NCI-H2227 treated with DMSO at 0.1 percent for 48 hours (cell line): ENCODE measurements at regions not wholly inside any gene's neighbourhood (a gene's known extent, or its start where the extent isn't known, plus 50 kb on each side); places are given as distances from the start of the nearest gene placed in this dataset.
"Not testable (repeated sequence)": the region's sequence is repeated elsewhere in the genome, so short reads cannot be mapped to it uniquely, and the experiment has no call there.

Experiments
- DNase-seq: peaks from one replicate; lab custom pipeline; 2025; lab: John Stamatoyannopoulos, UW

GRCh38 chr12:90829044-90829443 is 125.9 kb downstream of the CCER1 start:
- no peak for DNase-seq

- DNase-seq, result no peak
Measured at GRCh38 chr12:90828621-90829020, 126.4 kb downstream of the CCER1 start.

- DNase-seq, result no peak
Measured at GRCh38 chr12:90827567-90827966, 127.4 kb downstream of the CCER1 start.

- DNase-seq, result no peak
Measured at GRCh38 chr12:90826036-90826435, 128.9 kb downstream of the CCER1 start.

GRCh38 chr12:90823859-90824258 is 131.1 kb downstream of the CCER1 start:
- DNase-seq, result no peak

- no peak for DNase-seq
Measured at GRCh38 chr12:90819709-90820108, 135.3 kb downstream of the CCER1 start.

- peak; percentile 18 for DNase-seq
Measured at GRCh38 chr12:90816353-90817089, 138.5 kb downstream of the CCER1 start.

GRCh38 chr12:90809940-90810339 is 145.0 kb downstream of the CCER1 start:
- DNase-seq, result no peak

- no peak for DNase-seq
Measured at GRCh38 chr12:90808568-90808967, 146.4 kb downstream of the CCER1 start.

- no peak for DNase-seq
Measured at GRCh38 chr12:90802727-90803126, 152.2 kb downstream of the CCER1 start.

- no peak for DNase-seq
Measured at GRCh38 chr12:90801776-90802175, 153.2 kb downstream of the CCER1 start.

GRCh38 chr12:90794212-90794611 is 160.8 kb downstream of the CCER1 start:
- DNase-seq, result no peak

- not testable (repeated sequence) for DNase-seq
Measured at GRCh38 chr12:90792718-90793117, 162.3 kb downstream of the CCER1 start.

- DNase-seq, result no peak
Measured at GRCh38 chr12:90791445-90791844, 163.5 kb downstream of the CCER1 start.

GRCh38 chr12:90790747-90791146 is 164.2 kb downstream of the CCER1 start:
- no peak for DNase-seq

GRCh38 chr12:90773491-90773890 is 181.5 kb downstream of the CCER1 start:
- DNase-seq, result no peak

- DNase-seq, result no peak
Measured at GRCh38 chr12:90770861-90771260, 184.1 kb downstream of the CCER1 start.

- no peak for DNase-seq
Measured at GRCh38 chr12:90757957-90758356, 197.0 kb downstream of the CCER1 start.

- DNase-seq, result no peak
Measured at GRCh38 chr12:90745211-90745610, 209.8 kb downstream of the CCER1 start.

- DNase-seq, result no peak
Measured at GRCh38 chr12:90741611-90742010, 213.4 kb downstream of the CCER1 start.

GRCh38 chr12:90729736-90730135 is 225.2 kb downstream of the CCER1 start:
- no peak for DNase-seq

- no peak for DNase-seq
Measured at GRCh38 chr12:90712671-90713070, 242.3 kb downstream of the CCER1 start.

- DNase-seq, result no peak
Measured at GRCh38 chr12:90710711-90711110, 244.3 kb downstream of the CCER1 start.

GRCh38 chr12:90706036-90706435 is 248.9 kb downstream of the CCER1 start:
- DNase-seq, result no peak
